Endothelial cell of umbilical vein (primary cell): ENCODE measurements at regions not wholly inside any gene's neighbourhood (a gene's known extent, or its start where the extent isn't known, plus 50 kb on each side); places are given as distances from the start of the nearest gene placed in this dataset.
"Not testable (repeated sequence)": the region's sequence is repeated elsewhere in the genome, so short reads cannot be mapped to it uniquely, and the experiment has no call there.

Source experiments
- BruUV-seq: library from RNA; stranded (reverse); fragments of 400-500 nt; replicated peaks from 2 replicates; lab custom pipeline; 2021; lab: Mats Ljungman, UMichigan
- CTCF ChIA-PET: fragments of 300-600, 350-600 bp; sonication (Branson Sonifier 250); formaldehyde crosslinking; loops from one replicate; lab custom pipeline; 2021; ENCODE audit warnings: antibody characterized with exemption, inconsistent platforms; lab: Charles Lee
- POLR2A ChIA-PET: fragments of 300-600, 350-600 bp; sonication (Branson Sonifier 250); formaldehyde crosslinking; loops from one replicate; lab custom pipeline; 2021; ENCODE audit warnings: antibody characterized with exemption, inconsistent platforms; lab: Charles Lee
- DNase-seq: peaks from one replicate; pipeline ENCODE4 v3.0.0-alpha.2; 2011; ENCODE audit warnings: low read depth, low spot score
- FAIRE-seq: peaks from 2 replicates; lab custom pipeline; 2011; peaks lifted over from hg19 to GRCh38; lab: Jason Lieb, UNC
- H2AFZ ChIP-seq: 2 replicates; pipeline ENCODE4 v1.6.0; 2012; ENCODE audit warnings: low read depth, low read length, control low read depth, inconsistent platforms
- H3K27ac ChIP-seq: 2 replicates; pipeline ENCODE4 v1.5.1; 2011; ENCODE audit warnings: low read depth, mild to moderate bottlenecking, control low read depth, low read length, moderate library complexity; ENCODE audit not compliant: insufficient read depth
- H3K27me3 ChIP-seq, 2 experiments: 2 replicates each; pipeline versions ENCODE4 v1.6.0 to v1.6.1; 2011; ENCODE audit warnings: low read length in 2 of 2, mixed read lengths in 1 of 2; ENCODE audit not compliant: control insufficient read depth in 2 of 2, insufficient read depth in 2 of 2
- H3K36me3 ChIP-seq, 2 experiments: 2 replicates in 1 of 2; 3 replicates in 1 of 2; pipeline ENCODE4 v1.5.1; 2011; ENCODE audit warnings: low read length in 2 of 2, mild to moderate bottlenecking in 1 of 2, moderate library complexity in 1 of 2; ENCODE audit not compliant: control insufficient read depth in 2 of 2, insufficient read depth in 2 of 2; ENCODE audit errors: extremely low read depth in 1 of 2
- H3K4me1 ChIP-seq: 3 replicates; pipeline ENCODE4 v1.5.1; 2011; ENCODE audit warnings: mild to moderate bottlenecking, low read length; ENCODE audit not compliant: control insufficient read depth, insufficient read depth; ENCODE audit errors: extremely low read depth
- H3K4me2 ChIP-seq: 2 replicates; pipeline ENCODE4 v1.6.1; 2011; ENCODE audit warnings: low read length, control low read depth, mixed read lengths; ENCODE audit not compliant: insufficient read depth
- H3K4me3 ChIP-seq, 3 experiments: fragments of 200-600 bp in 1 of 3; sonication (generic), shearing (Covaris generic) in 1 of 3; replicated peaks in 1 of 3; 2 replicates each; pipeline ENCODE4 v1.5.1; 2011 to 2016; ENCODE audit warnings: control low read depth in 3 of 3, low read length in 3 of 3, mild to moderate bottlenecking in 2 of 3, inconsistent platforms in 1 of 3, low read depth in 1 of 3, moderate library complexity in 1 of 3; ENCODE audit not compliant: insufficient read depth in 1 of 3
- H3K79me2 ChIP-seq: 2 replicates; pipeline ENCODE4 v1.6.0; 2012; ENCODE audit warnings: low read length, inconsistent platforms; ENCODE audit not compliant: control insufficient read depth, insufficient read depth
- H3K9ac ChIP-seq: replicated peaks from 2 replicates; pipeline ENCODE3; 2011; ENCODE audit warnings: low read length, control low read depth; ENCODE audit not compliant: insufficient read depth; ENCODE audit errors: extremely low read depth
- H3K9me1 ChIP-seq: replicated peaks from 3 replicates; pipeline ENCODE4 v1.6.0; 2011; ENCODE audit warnings: mild to moderate bottlenecking, low read length; ENCODE audit not compliant: control insufficient read depth, insufficient read depth; ENCODE audit errors: extremely low read depth
- H3K9me3 ChIP-seq: replicated peaks from 2 replicates; pipeline ENCODE4 v1.5.1; 2012; ENCODE audit warnings: low read length, inconsistent platforms; ENCODE audit not compliant: control insufficient read depth, insufficient read depth
- H4K20me1 ChIP-seq: replicated peaks from 2 replicates; pipeline ENCODE3; 2011; ENCODE audit warnings: mild to moderate bottlenecking, low read length; ENCODE audit not compliant: control insufficient read depth, insufficient read depth; ENCODE audit errors: extremely low read depth
- FOS ChIP-seq: IDR thresholded peaks from 2 replicates; pipeline ENCODE4 v1.6.1; 2011; ENCODE audit warnings: mild to moderate bottlenecking, low read length, moderate library complexity, borderline replicate concordance; ENCODE audit not compliant: insufficient read depth
- GATA2 ChIP-seq: IDR thresholded peaks from 2 replicates; pipeline ENCODE4 v1.7.0; 2011; ENCODE audit warnings: low read depth, mild to moderate bottlenecking, moderate library complexity, mixed read lengths, low read length; ENCODE audit not compliant: insufficient read length, insufficient read depth
- dilution Hi-C: fragments of 300-500 bp; cut with MboI; formaldehyde crosslinking; loops from one replicate; pipeline ENCODE4 v1.15.0; 2019; ENCODE audit warnings: low sequenced_read_pairs; ENCODE audit not compliant: extremely low pct_ligation_motif_present
- intact Hi-C: fragments of 100-400 bp; cut with micrococcal nuclease; formaldehyde crosslinking; loops from one replicate; pipeline ENCODE4 v1.10.0; 2022

DNA sequence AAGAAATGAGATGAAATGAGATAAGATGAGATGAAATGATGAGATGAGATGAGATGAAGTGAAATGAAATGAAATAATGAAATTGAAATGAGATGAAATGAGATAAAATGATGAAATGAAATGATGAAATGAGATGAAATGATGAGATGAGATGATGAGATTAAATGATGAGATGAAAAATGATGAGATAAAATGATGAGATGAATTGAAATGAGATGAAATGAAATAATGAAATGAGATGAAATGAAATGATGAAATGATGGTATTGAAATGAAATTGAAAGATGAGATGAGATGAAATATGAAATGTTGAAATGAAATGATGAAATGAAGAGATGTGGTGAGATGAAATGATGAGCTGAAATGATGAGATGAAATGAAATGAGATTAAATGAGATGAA lies 231.0 kb downstream of the GOLGA6L6 start:
- Histone ChIP-seq H3K36me3 (no peaks in the 10 kb centered on the region), H3K27ac (no peak overlapping the region), H3K9me3 (peaks cover 13% of the 10 kb centered on the region), H2AFZ (no peak overlapping the region), H3K9ac (no peak overlapping the region), H3K4me3 (no peak overlapping the region), H3K79me2 (no peaks in the 10 kb centered on the region), H3K4me2 (no peak overlapping the region), H3K9me1 (no peaks in the 10 kb centered on the region), H4K20me1 (no peaks in the 10 kb centered on the region), H3K27me3 (no peaks in the 10 kb centered on the region), H3K4me1 (no peaks in the 10 kb centered on the region)
- DNase-seq = no peak
- POLR2A ChIA-PET = no interaction called here
- dilution Hi-C loops (no loop called here), intact Hi-C loops (no loop called here)
- no TSS peak for BruUV-seq
- CTCF ChIA-PET = no interaction called here
- TF ChIP-seq FOS = no peak
- TF ChIP-seq GATA2 = no peak
- no peak for FAIRE-seq

DNA sequence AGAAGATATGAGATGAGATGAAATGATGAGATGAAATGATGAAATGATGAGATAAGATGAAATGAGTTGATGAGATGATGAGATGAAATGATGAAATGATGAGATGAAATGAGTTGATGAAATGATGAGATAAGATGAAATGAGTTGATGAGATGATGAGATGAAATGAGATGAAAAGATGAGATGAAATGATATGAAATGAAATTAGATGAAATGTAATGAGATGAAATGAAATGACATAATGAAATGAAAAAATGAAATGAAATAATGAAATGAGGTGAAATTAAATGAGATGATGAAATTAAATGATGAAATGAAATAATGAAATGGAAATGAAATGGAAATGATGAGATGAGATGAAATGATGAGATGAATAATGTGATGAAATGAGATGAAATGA lies 231.6 kb downstream of the GOLGA6L6 start:
- FAIRE-seq, CTCF ChIA-PET, H3K27ac ChIP-seq, H3K9me1 ChIP-seq, H2AFZ ChIP-seq, H3K4me3 ChIP-seq, H3K9ac ChIP-seq, H3K4me1 ChIP-seq, POLR2A ChIA-PET, H3K79me2 ChIP-seq, H3K27me3 ChIP-seq, H3K36me3 ChIP-seq, intact Hi-C loops, H4K20me1 ChIP-seq, DNase-seq, dilution Hi-C loops, BruUV-seq, H3K4me2 ChIP-seq: not testable (repeated sequence)
- peaks cover 13% of the 10 kb centered on the region for H3K9me3 ChIP-seq

DNA sequence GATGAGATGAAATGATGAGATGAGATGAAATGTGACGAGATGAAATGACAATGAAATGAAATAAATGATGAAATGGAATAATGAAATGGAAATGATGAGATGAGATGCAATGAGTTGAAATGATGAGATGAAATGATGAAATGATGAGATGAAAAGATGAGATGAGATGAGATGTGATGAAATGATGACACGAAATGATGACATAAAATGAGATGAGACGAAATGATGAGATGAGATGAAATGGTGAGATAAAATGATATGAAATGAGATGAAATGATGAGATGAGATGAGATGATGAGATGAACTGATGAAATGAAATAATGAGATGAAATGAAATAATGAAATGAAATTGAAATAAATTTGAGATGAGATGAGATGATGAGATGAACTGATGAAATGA lies 232.2 kb downstream of the GOLGA6L6 start:
- POLR2A ChIA-PET = not testable (repeated sequence)

DNA sequence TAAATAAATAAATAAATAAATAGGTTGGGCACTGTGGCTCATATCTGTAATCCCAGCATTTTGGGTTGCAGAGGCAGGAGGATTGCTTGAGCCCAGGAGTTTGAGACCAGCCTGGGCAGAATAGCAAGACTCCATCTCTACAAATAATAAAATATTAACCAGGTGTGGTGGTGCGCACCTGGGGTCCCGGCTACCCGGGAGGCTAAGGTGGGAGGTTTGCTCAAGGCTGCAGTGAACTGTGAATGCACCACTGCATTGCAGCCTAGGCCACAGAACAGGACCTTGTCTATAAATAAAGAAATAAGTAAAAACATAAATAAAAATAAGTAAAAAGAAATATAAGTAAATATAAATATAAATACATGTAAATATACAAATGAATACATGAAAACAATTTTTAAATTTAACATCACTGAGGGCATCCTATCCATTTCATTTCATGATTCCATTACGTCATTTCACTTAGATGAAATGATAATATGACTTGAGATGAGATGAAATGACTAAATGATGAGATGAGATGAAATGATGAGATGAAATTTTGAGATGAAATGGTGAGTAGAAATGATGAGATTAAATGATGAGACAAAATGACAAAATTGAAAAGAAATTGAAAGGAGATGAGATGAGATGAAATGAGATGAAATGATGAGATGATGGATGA lies 233.4 kb downstream of the GOLGA6L6 start:
- BruUV-seq, H3K4me2 ChIP-seq, H3K36me3 ChIP-seq, CTCF ChIA-PET, POLR2A ChIA-PET, H2AFZ ChIP-seq, FAIRE-seq, H3K79me2 ChIP-seq, H3K4me1 ChIP-seq, dilution Hi-C loops, H3K9ac ChIP-seq, DNase-seq, H3K4me3 ChIP-seq, H3K27me3 ChIP-seq, intact Hi-C loops, H4K20me1 ChIP-seq, H3K27ac ChIP-seq, H3K9me1 ChIP-seq: not testable (repeated sequence)
- H3K9me3 ChIP-seq = peaks cover 25% of the 10 kb centered on the region

More for the DNA sequence above, 232.2 kb downstream of the GOLGA6L6 start:
- BruUV-seq, H4K20me1 ChIP-seq, H3K4me2 ChIP-seq, H3K27me3 ChIP-seq, dilution Hi-C loops, H3K4me1 ChIP-seq, FAIRE-seq, H3K36me3 ChIP-seq, intact Hi-C loops, H2AFZ ChIP-seq, H3K27ac ChIP-seq, H3K9ac ChIP-seq, DNase-seq, H3K79me2 ChIP-seq, H3K4me3 ChIP-seq, H3K9me1 ChIP-seq, CTCF ChIA-PET: not testable (repeated sequence)
- peaks cover 16% of the 10 kb centered on the region for H3K9me3 ChIP-seq
